ENCODE measurements at regions not wholly inside any gene's neighbourhood (a gene's known extent, or its start where the extent isn't known, plus 50 kb on each side); places are given as distances from the start of the nearest gene placed in this dataset.

DNA sequence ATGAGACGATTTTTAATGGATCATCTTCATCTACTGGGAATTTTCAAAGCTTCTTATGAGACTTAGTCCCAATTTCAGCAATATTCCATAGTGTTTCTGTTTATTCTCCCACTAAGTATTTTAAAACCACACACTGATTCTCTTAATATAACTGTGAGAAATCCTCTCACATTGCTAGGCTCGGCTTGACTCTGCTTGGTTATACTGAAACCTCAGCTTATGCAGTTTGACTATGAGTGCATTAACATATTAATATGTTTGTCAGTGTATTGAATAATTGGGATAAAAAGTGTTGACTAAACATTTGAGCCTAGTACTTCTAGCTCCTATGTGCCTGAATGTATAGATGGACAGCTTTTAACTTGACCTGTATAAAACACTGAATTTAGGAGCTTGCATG, 298.5 kb upstream of the IZUMO3 start:
- POLR2A ChIA-PET, result no interaction called here
- DNase-seq (ENCODE audit: extremely low spot score), result no peak
- TF ChIP-seq, protein P1, sequence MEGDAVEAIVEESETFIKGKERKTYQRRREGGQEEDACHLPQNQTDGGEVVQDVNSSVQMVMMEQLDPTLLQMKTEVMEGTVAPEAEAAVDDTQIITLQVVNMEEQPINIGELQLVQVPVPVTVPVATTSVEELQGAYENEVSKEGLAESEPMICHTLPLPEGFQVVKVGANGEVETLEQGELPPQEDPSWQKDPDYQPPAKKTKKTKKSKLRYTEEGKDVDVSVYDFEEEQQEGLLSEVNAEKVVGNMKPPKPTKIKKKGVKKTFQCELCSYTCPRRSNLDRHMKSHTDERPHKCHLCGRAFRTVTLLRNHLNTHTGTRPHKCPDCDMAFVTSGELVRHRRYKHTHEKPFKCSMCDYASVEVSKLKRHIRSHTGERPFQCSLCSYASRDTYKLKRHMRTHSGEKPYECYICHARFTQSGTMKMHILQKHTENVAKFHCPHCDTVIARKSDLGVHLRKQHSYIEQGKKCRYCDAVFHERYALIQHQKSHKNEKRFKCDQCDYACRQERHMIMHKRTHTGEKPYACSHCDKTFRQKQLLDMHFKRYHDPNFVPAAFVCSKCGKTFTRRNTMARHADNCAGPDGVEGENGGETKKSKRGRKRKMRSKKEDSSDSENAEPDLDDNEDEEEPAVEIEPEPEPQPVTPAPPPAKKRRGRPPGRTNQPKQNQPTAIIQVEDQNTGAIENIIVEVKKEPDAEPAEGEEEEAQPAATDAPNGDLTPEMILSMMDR (IDR thresholded peaks at IDR 0.05; ENCODE audit: control extremely low read depth, extremely low read depth, low read depth, missing control alignments), result no peak
- CTCF ChIA-PET, result interaction anchor here (0.8 to 2.9 kb wide), 2 partner anchors 11 to 47 kb away, joined by 3 to 9 read pairs; no protein-coding TSS in a partner anchor

DNA sequence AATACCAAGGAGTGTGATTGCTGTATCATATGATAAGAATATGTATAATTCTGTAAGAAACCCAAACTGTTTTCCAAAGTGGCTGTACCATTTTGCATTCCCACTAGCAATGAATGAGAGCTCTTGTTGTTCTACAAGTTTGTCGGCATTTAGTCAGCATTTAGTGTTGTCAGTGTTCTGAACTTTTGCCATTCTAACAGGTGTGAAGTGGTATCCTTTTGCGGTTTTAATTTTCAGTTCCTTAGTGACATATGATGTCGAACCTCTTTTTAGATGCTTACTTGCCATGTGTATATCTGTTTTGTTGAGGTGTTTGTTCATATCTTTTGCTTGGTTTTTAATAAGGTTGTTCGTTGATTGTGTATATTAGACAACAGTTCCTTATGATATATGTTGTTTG, 296.3 kb upstream of the IZUMO3 start:
- ChIA-PET CTCF (no interaction called here), POLR2A (no interaction called here)
- no peak for DNase-seq (ENCODE audit: extremely low spot score)
- TF ChIP-seq, protein P1 (IDR thresholded peaks at IDR 0.05; ENCODE audit: control extremely low read depth, extremely low read depth, low read depth, missing control alignments), result no peak

DNA sequence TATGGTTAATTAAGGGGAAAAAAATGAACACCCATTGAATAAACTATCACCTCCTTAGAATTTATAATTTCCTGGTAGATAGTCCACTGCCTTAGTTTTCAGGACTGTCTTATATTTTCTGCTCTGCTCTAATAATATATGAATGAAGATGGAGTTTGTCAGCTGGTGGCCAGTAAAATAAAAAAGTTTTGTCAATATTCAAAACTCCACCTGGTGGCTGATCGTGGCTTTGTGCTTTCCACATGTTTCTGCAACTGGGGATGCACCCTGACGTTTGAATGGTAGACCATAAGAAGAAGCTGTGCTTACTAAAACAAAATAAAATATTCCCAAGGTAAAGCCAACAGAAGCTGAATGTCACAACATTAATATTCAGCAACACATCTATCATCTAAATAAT, 286.6 kb upstream of the IZUMO3 start:
- ChIA-PET POLR2A (no interaction called here), CTCF (interaction anchor here (0.9 kb wide), 1 partner anchor 14 kb away, joined by 3 read pairs; no protein-coding TSS in a partner anchor)
- DNase-seq (ENCODE audit: extremely low spot score), result no peak
- TF ChIP-seq, protein P1 (IDR thresholded peaks at IDR 0.05; ENCODE audit: control extremely low read depth, extremely low read depth, low read depth, missing control alignments), result no peak

DNA sequence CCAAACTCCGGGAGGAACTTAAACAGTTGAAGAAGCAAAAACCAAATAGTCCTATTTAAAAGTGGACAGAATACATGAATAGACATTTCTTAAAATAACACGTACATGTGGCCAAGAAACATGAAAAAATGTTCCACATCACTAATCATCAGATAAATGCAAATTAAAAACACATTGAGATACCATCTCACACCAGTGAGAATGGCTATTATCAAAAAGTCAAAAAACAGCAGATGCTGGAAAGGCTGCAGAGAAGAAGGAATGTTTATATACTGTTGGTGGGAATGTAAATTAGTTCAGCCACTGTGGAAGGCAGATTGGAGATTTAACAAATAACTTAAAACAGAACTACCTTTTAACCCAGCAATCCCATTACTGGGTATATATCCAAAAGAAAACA, 283.0 kb upstream of the IZUMO3 start:
- TF ChIP-seq, protein P1 (IDR thresholded peaks at IDR 0.05; ENCODE audit: control extremely low read depth, extremely low read depth, low read depth, missing control alignments), result no peak
- no peak for DNase-seq (ENCODE audit: extremely low spot score)
- ChIA-PET POLR2A (no interaction called here), CTCF (no interaction called here)

DNA sequence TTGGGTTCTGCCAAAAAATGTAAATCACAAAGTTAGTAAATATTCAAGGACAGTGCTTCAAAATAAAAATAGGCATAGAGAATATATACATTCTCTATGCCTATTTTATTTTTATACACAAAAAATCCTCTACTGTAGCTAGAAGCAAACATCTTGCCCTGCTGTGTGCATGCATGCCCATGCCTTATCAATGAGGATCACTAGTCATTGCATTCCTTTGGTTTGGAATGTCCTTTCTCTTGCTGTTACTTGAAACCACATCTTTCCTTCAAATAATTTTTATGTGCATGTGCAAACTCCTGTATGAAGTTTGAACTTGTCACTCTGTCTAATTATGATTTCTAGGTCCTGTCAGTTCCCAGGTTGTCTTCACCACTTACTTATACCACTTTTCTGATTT, 278.9 kb upstream of the IZUMO3 start:
- no peak for DNase-seq (ENCODE audit: extremely low spot score)
- CTCF ChIA-PET, result no interaction called here
- TF ChIP-seq, protein P1 (IDR thresholded peaks at IDR 0.05; ENCODE audit: control extremely low read depth, extremely low read depth, low read depth, missing control alignments), result no peak
- POLR2A ChIA-PET, result no interaction called here

DNA sequence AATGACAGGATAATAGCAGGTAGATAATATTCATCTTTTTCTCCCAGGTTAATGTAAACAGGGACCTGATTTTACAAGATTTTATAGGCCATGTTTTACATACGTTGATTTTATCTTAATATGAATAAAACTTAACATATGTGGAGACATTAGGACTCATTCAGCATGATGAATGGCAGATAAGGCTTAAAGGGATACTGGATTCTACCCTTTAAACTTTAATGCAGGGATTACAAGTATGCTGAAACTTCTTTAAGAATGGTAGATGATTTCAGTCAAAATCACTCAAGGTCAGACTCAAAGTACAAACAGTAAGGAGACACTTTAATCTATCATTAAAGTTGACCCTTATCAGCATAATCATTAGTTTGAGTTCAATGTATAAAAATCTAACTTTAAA, 274.5 kb upstream of the IZUMO3 start:
- DNase-seq (ENCODE audit: extremely low spot score), result no peak
- TF ChIP-seq, protein P1 (IDR thresholded peaks at IDR 0.05; ENCODE audit: control extremely low read depth, extremely low read depth, low read depth, missing control alignments), result no peak
- ChIA-PET POLR2A (no interaction called here), CTCF (no interaction called here)

DNA sequence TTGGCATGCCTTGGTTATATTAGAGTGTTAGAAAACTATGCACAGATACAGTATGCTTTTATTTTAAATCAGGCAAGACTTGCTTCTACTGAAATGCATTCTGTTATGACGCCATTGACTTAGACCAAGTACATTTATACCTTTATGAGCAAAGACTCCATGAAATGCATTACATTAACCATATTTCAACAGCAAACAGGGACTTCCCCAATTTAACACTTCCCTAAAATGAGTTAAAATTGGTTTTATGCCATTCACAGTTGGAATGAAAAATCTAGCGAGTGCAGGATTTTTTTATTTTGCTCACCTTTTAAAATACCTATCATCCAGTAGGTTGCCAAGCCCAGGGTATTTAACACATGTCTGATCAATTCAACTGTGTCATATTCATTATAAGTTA, 272.1 kb upstream of the IZUMO3 start:
- TF ChIP-seq, protein P1 (IDR thresholded peaks at IDR 0.05; ENCODE audit: control extremely low read depth, extremely low read depth, low read depth, missing control alignments), result no peak
- DNase-seq (ENCODE audit: extremely low spot score), result no peak
- ChIA-PET POLR2A (no interaction called here), CTCF (no interaction called here)

Measured in GM10248 (cell line).